Mucosa of rectum (tissue), 2 donors: ENCODE measurements at regions not wholly inside any gene's neighbourhood (a gene's known extent, or its start where the extent isn't known, plus 50 kb on each side); places are given as distances from the start of the nearest gene placed in this dataset.
"Not testable (repeated sequence)": the region's sequence is repeated elsewhere in the genome, so short reads cannot be mapped to it uniquely, and the experiment has no call there.

ENCODE experiments used
- H3K27ac ChIP-seq, 2 donors: one replicate each; pipeline ENCODE4 v1.7.0; 2013; ENCODE audit warnings: inconsistent platforms in 2 of 2, low read depth in 2 of 2, low read length in 2 of 2
- H3K27me3 ChIP-seq, 2 donors: one replicate each; pipeline ENCODE4 v1.7.0; 2013; ENCODE audit warnings: low read length in 2 of 2; ENCODE audit not compliant: control insufficient read depth in 2 of 2, insufficient read depth in 2 of 2
- H3K36me3 ChIP-seq, 2 donors: one replicate each; pipeline ENCODE4 v1.7.0; 2013; ENCODE audit warnings: low read length in 2 of 2; ENCODE audit not compliant: control insufficient read depth in 2 of 2, insufficient read depth in 2 of 2
- H3K4me1 ChIP-seq, 2 donors: one replicate each; pipeline ENCODE4 v1.7.0; 2013; ENCODE audit warnings: low read length in 2 of 2, mild to moderate bottlenecking in 1 of 2; ENCODE audit not compliant: control insufficient read depth in 2 of 2, insufficient read depth in 2 of 2
- H3K4me3 ChIP-seq, 2 donors: one replicate each; pipeline ENCODE4 v1.7.0; 2013; ENCODE audit warnings: low read length in 2 of 2
- H3K9ac ChIP-seq, 2 donors: one replicate each; pipeline ENCODE4 v1.7.0; 2013; ENCODE audit warnings: low read length in 2 of 2, low read depth in 1 of 2, mild to moderate bottlenecking in 1 of 2
- H3K9me3 ChIP-seq, 2 donors: one replicate each; pipeline ENCODE4 v1.7.0; 2013; ENCODE audit warnings: low read length in 2 of 2; ENCODE audit not compliant: control insufficient read depth in 2 of 2
- donor health status: healthy.
- donor health status: Normal muscosa, but diverticular disease.

GRCh38 chr15:81785679-81786078 lies 260.1 kb downstream of the MEX3B start:
- H3K27ac ChIP-seq = no peak overlapping the region
- H3K4me1 ChIP-seq = no peaks in the 10 kb centered on the region
- no peak overlapping the region for H3K4me3 ChIP-seq
- H3K27me3 ChIP-seq = peaks cover 0 to 2% of the 10 kb centered on the region in 2 donors
- H3K9me3 ChIP-seq = no peaks in the 10 kb centered on the region
- no peaks in the 10 kb centered on the region for H3K36me3 ChIP-seq
- no peak overlapping the region for H3K9ac ChIP-seq

GRCh38 chr15:81785181-81785580 lies 260.6 kb downstream of the MEX3B start:
- Histone ChIP-seq H3K27ac (no peak overlapping the region), H3K4me1 (no peaks in the 10 kb centered on the region), H3K9ac (no peak overlapping the region), H3K9me3 (no peaks in the 10 kb centered on the region), H3K27me3 (peaks cover 0 to 2% of the 10 kb centered on the region in 2 donors), H3K36me3 (no peaks in the 10 kb centered on the region), H3K4me3 (no peak overlapping the region)

- peaks cover 0 to 2% of the 10 kb centered on the region in 2 donors for H3K27me3 ChIP-seq
- H3K27ac ChIP-seq = no peak overlapping the region
- no peak overlapping the region for H3K9ac ChIP-seq
- no peaks in the 10 kb centered on the region for H3K36me3 ChIP-seq
- H3K4me3 ChIP-seq = no peak overlapping the region
- H3K9me3 ChIP-seq = no peaks in the 10 kb centered on the region
- H3K4me1 ChIP-seq = no peaks in the 10 kb centered on the region
Measured at GRCh38 chr15:81784751-81785150, 261.1 kb downstream of the MEX3B start.

GRCh38 chr15:81783586-81783985 lies 262.2 kb downstream of the MEX3B start:
- Histone ChIP-seq H3K4me3 (no peak overlapping the region), H3K27me3 (peaks cover 1 to 2% of the 10 kb centered on the region in 2 donors), H3K9me3 (no peaks in the 10 kb centered on the region), H3K36me3 (no peaks in the 10 kb centered on the region), H3K4me1 (no peaks in the 10 kb centered on the region), H3K27ac (no peak overlapping the region), H3K9ac (no peak overlapping the region)

- H3K9ac ChIP-seq = no peak overlapping the region
Measured at GRCh38 chr15:81783076-81783475, 262.7 kb downstream of the MEX3B start.

GRCh38 chr15:81781395-81781794 lies 264.4 kb downstream of the MEX3B start:
- Histone ChIP-seq H3K27me3 (peaks cover 0 to 1% of the 10 kb centered on the region in 2 donors), H3K36me3 (no peaks in the 10 kb centered on the region), H3K4me1 (no peaks in the 10 kb centered on the region), H3K9ac (no peak overlapping the region), H3K4me3 (no peak overlapping the region), H3K27ac (no peak overlapping the region), H3K9me3 (no peaks in the 10 kb centered on the region)

More at GRCh38 chr15:81783076-81783475, 262.7 kb downstream of the MEX3B start:
- Histone ChIP-seq H3K9me3 (no peaks in the 10 kb centered on the region), H3K4me3 (no peak overlapping the region), H3K27ac (no peak overlapping the region), H3K27me3 (peaks cover 1 to 2% of the 10 kb centered on the region in 2 donors), H3K4me1 (no peaks in the 10 kb centered on the region), H3K36me3 (no peaks in the 10 kb centered on the region)

- H3K27me3 ChIP-seq = peaks cover 0 to 1% of the 10 kb centered on the region in 2 donors
Measured at GRCh38 chr15:81780966-81781365, 264.9 kb downstream of the MEX3B start.

GRCh38 chr15:81779181-81779580 lies 266.6 kb downstream of the MEX3B start:
- Histone ChIP-seq H3K27ac (no peak overlapping the region), H3K4me1 (no peaks in the 10 kb centered on the region), H3K9me3 (no peaks in the 10 kb centered on the region), H3K9ac (no peak overlapping the region), H3K36me3 (no peaks in the 10 kb centered on the region), H3K4me3 (no peak overlapping the region), H3K27me3 (peaks cover 0 to 1% of the 10 kb centered on the region in 2 donors)

More at GRCh38 chr15:81780966-81781365, 264.9 kb downstream of the MEX3B start:
- Histone ChIP-seq H3K36me3 (no peaks in the 10 kb centered on the region), H3K9ac (no peak overlapping the region), H3K4me1 (no peaks in the 10 kb centered on the region), H3K4me3 (no peak overlapping the region), H3K27ac (no peak overlapping the region), H3K9me3 (no peaks in the 10 kb centered on the region)

GRCh38 chr15:81777546-81777945 lies 268.3 kb downstream of the MEX3B start:
- Histone ChIP-seq H3K4me3 (no peak overlapping the region), H3K27ac (no peak overlapping the region), H3K4me1 (no peaks in the 10 kb centered on the region), H3K9me3 (no peaks in the 10 kb centered on the region), H3K27me3 (peaks cover 0 to 1% of the 10 kb centered on the region in 2 donors), H3K9ac (no peak overlapping the region), H3K36me3 (no peaks in the 10 kb centered on the region)

- Histone ChIP-seq H3K4me3 (no peak overlapping the region), H3K27me3 (peaks cover 0 to 1% of the 10 kb centered on the region in 2 donors), H3K27ac (no peak overlapping the region), H3K9ac (no peak overlapping the region), H3K4me1 (no peaks in the 10 kb centered on the region), H3K9me3 (no peaks in the 10 kb centered on the region), H3K36me3 (no peaks in the 10 kb centered on the region)
Measured at GRCh38 chr15:81776976-81777375, 268.8 kb downstream of the MEX3B start.

- not testable (repeated sequence) for H3K9me3 ChIP-seq, H3K27ac ChIP-seq, H3K36me3 ChIP-seq, H3K4me3 ChIP-seq, H3K9ac ChIP-seq, H3K4me1 ChIP-seq, H3K27me3 ChIP-seq
Measured at GRCh38 chr15:81775779-81776178, 270.0 kb downstream of the MEX3B start.
